ENCODE measurements at regions not wholly inside any gene's neighbourhood (a gene's known extent, or its start where the extent isn't known, plus 50 kb on each side); places are given as distances from the start of the nearest gene placed in this dataset.

- ATAC-seq = no peak
- TF ChIP-seq SUZ12 (IDR thresholded peaks at IDR 0.05; ENCODE audit: unreplicated experiment) (no peak), ZBTB40 (IDR thresholded peaks at IDR 0.05; ENCODE audit: borderline replicate concordance) (no peak), USF2 (IDR thresholded peaks at IDR 0.05; ENCODE audit: borderline replicate concordance, low read depth, low read length) (no peak), CREM (IDR thresholded peaks at IDR 0.05; ENCODE audit: low read depth) (no peak), ETV6 (conservative IDR thresholded peaks at IDR 0.05 in 1 of 2, IDR thresholded peaks at IDR 0.05 in 1 of 2; ENCODE audit: borderline replicate concordance in 1 of 2, low read depth in 1 of 2) (no peak), ATF2 (IDR thresholded peaks at IDR 0.05; ENCODE audit: low read length) (no peak), RAD21 (IDR thresholded peaks at IDR 0.05; ENCODE audit: insufficient read depth, low read depth, low read length) (no peak), FOS (IDR thresholded peaks at IDR 0.05; ENCODE audit: borderline replicate concordance, extremely low read depth, insufficient read length) (no peak), CTCF (IDR thresholded peaks at IDR 0.05 in 2 of 3, conservative IDR thresholded peaks at IDR 0.05 in 1 of 3; ENCODE audit: control insufficient read depth in 2 of 3, extremely low read depth in 1 of 3, insufficient read depth in 1 of 3, low read depth in 3 of 3, low read length in 3 of 3) (no peak)
- no peak for DNase-seq (ENCODE audit: low read depth, low spot score)
- intact Hi-C loops (cut with micrococcal nuclease; ENCODE audit: unreplicated experiment) (no loop called here), in situ Hi-C loops (cut with MboI) (no loop called here)
- no peak overlapping the region for H2AFZ ChIP-seq (ENCODE audit: control insufficient read depth, low read depth, low read length)
- no peak overlapping the region for H3K9ac ChIP-seq (ENCODE audit: control insufficient read depth, insufficient read depth, low read length)
- ChIA-PET POLR2A (no interaction called here), SMC1A (ENCODE audit: uncharacterized antibody, unreplicated experiment) (no interaction called here), CTCF (no interaction called here), RAD21 (ENCODE audit: unreplicated experiment) (no interaction called here)
- no peak overlapping the region for H3K4me2 ChIP-seq (ENCODE audit: control insufficient read depth, insufficient read depth)
- no peaks in the 10 kb centered on the region for H3K36me3 ChIP-seq (ENCODE audit: control insufficient read depth in 2 of 2, insufficient read depth in 2 of 2, low read length in 1 of 2)
- no peaks in the 10 kb centered on the region for H3K9me3 ChIP-seq (replicated peaks; ENCODE audit: control insufficient read depth, insufficient read depth, low read length)
- 34% methylated on average over 10 of the region's 10 CpGs for WGBS (ENCODE audit: insufficient coverage, insufficient replicate concordance, low lambda C conversion rate, missing lambda C conversion rate)
- no peak overlapping the region for H3K27ac ChIP-seq (ENCODE audit: control insufficient read depth, insufficient read depth)
- BruUV-seq (replicated peaks) = no TSS peak
- H3K4me1 ChIP-seq (ENCODE audit: control insufficient read depth, insufficient read depth, low read length) = no peaks in the 10 kb centered on the region
- no peaks in the 10 kb centered on the region; a peak in 1 of 4 replicates for H3K27me3 ChIP-seq (replicated peaks in 1 of 2; ENCODE audit: control insufficient read depth in 2 of 2, insufficient read depth in 2 of 2, low read length in 1 of 2)
- no peak overlapping the region for H3K4me3 ChIP-seq
- no peak for FAIRE-seq
- no peaks in the 10 kb centered on the region for H4K20me1 ChIP-seq (ENCODE audit: control insufficient read depth, insufficient read depth)
- H3K79me2 ChIP-seq (ENCODE audit: control insufficient read depth, insufficient read depth, low read length) = no peaks in the 10 kb centered on the region
Measured at GRCh38 chr7:47142169-47142866, 439.6 kb downstream of the TNS3 start.
